ENCODE measurements at regions not wholly inside any gene's neighbourhood (a gene's known extent, or its start where the extent isn't known, plus 50 kb on each side); places are given as distances from the start of the nearest gene placed in this dataset.

- TF ChIP-seq ZNF274 (IDR thresholded peaks at IDR 0.05; ENCODE audit: low read depth, low read length) (no peak), YY1 (IDR thresholded peaks at IDR 0.05; ENCODE audit: insufficient read depth, insufficient read length) (no peak)
Observed at GRCh38 chr11:81112718-81113117, 1620.9 kb downstream of the FAM181B start.
